ENCODE measurements at regions not wholly inside any gene's neighbourhood (a gene's known extent, or its start where the extent isn't known, plus 50 kb on each side); places are given as distances from the start of the nearest gene placed in this dataset.

GRCh38 chr3:178181088-178181487, 355.1 kb upstream of the KCNMB2 start:
- Mint-ChIP-seq H3K36me3 (ENCODE audit: low read depth) (peaks cover 5% of the 10 kb centered on the region), H3K4me1 (peaks cover 12% of the 10 kb centered on the region), H3K4me3 (no peak overlapping the region), H3K27ac (no peak overlapping the region), H3K27me3 (ENCODE audit: low read depth, poor library complexity) (peaks cover 3% of the 10 kb centered on the region), H3K9me3 (peaks cover 7% of the 10 kb centered on the region)
- no peak for TF ChIP-seq CTCF (IDR thresholded peaks at IDR 0.05)
- no peak for DNase-seq

DNA sequence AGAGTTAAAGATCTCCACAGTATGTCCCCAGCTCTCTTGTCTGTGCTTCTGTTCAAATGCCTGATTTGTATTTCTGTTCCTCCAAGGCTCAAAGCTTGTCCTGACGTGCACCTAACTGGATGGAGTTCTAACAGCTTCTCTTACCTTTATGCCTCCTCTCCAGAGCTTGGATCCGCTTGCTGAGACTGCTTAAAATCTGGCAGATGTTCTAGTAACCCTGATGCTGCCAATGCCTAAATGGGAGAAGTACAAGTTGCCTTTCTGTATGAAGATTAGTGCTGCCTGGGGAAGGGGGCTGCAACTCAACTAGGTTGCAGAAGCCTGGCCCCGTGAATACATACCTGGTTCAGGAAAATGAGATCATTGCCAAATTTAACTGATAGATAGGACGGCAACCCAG, 354.5 kb upstream of the KCNMB2 start:
- no peak overlapping the region for H3K4me3 Mint-ChIP-seq
- H3K36me3 Mint-ChIP-seq (ENCODE audit: low read depth) = peaks cover 5% of the 10 kb centered on the region
- H3K27me3 Mint-ChIP-seq (ENCODE audit: low read depth, poor library complexity) = peaks cover 3% of the 10 kb centered on the region
- no peak for DNase-seq
- no peak overlapping the region for H3K27ac Mint-ChIP-seq
- no peak for TF ChIP-seq CTCF (IDR thresholded peaks at IDR 0.05)
- H3K4me1 Mint-ChIP-seq = peaks cover 12% of the 10 kb centered on the region
- peaks cover 10% of the 10 kb centered on the region for H3K9me3 Mint-ChIP-seq

DNA sequence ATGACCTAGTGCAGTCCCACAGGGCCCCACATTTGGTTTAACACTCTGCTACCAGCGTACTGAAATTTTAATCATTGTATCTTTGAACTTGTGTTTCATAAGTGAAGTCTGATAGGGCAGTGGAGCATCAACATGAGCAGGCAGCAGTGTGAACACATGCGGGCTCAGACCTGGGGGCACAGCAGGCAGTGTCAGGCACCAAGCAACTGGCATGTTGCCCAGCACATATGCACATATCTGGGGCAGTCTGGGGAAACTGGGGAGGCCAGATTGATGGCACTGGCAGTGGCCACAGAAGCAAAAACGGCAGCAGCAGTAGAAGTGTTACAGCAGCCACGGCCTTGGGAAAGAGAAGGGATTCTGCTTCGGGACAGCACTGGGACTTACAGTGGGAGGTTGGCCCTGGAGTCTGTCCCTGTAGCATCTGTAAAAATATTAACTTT, 353.9 kb upstream of the KCNMB2 start:
- DNase-seq = no peak
- no peak overlapping the region for H3K27ac Mint-ChIP-seq
- H3K4me3 Mint-ChIP-seq = no peak overlapping the region
- peaks cover 5% of the 10 kb centered on the region for H3K36me3 Mint-ChIP-seq (ENCODE audit: low read depth)
- peaks cover 10% of the 10 kb centered on the region for H3K9me3 Mint-ChIP-seq
- H3K4me1 Mint-ChIP-seq = peaks cover 13% of the 10 kb centered on the region
- no peak for TF ChIP-seq CTCF (IDR thresholded peaks at IDR 0.05)
- H3K27me3 Mint-ChIP-seq (ENCODE audit: low read depth, poor library complexity) = peaks cover 3% of the 10 kb centered on the region

- no peak for DNase-seq
- H3K27me3 Mint-ChIP-seq (ENCODE audit: low read depth, poor library complexity) = peaks cover 3% of the 10 kb centered on the region
- peaks cover 10% of the 10 kb centered on the region for H3K9me3 Mint-ChIP-seq
- peaks cover 5% of the 10 kb centered on the region for H3K36me3 Mint-ChIP-seq (ENCODE audit: low read depth)
- no peak overlapping the region for H3K4me3 Mint-ChIP-seq
- no peak overlapping the region for H3K27ac Mint-ChIP-seq
- peaks cover 25% of the 10 kb centered on the region for H3K4me1 Mint-ChIP-seq
- TF ChIP-seq CTCF (IDR thresholded peaks at IDR 0.05) = no peak
Measured at GRCh38 chr3:178184833-178185232, 351.4 kb upstream of the KCNMB2 start.

- no peak for DNase-seq
- Mint-ChIP-seq H3K4me1 (peaks cover 33% of the 10 kb centered on the region), H3K36me3 (ENCODE audit: low read depth) (peaks cover 5% of the 10 kb centered on the region), H3K27ac (no peak overlapping the region), H3K9me3 (peaks cover 10% of the 10 kb centered on the region), H3K27me3 (ENCODE audit: low read depth, poor library complexity) (peaks cover 3% of the 10 kb centered on the region), H3K4me3 (no peak overlapping the region)
- TF ChIP-seq CTCF (IDR thresholded peaks at IDR 0.05) = no peak
Measured at GRCh38 chr3:178186666-178187065, 349.6 kb upstream of the KCNMB2 start.

GRCh38 chr3:178189854-178190253, 346.4 kb upstream of the KCNMB2 start:
- Mint-ChIP-seq H3K9me3 (peaks cover 14% of the 10 kb centered on the region), H3K4me3 (no peak overlapping the region), H3K4me1 (peaks cover 21% of the 10 kb centered on the region), H3K27ac (peak overlapping the region; percentile 3), H3K36me3 (ENCODE audit: low read depth) (peaks cover 7% of the 10 kb centered on the region), H3K27me3 (ENCODE audit: low read depth, poor library complexity) (no peaks in the 10 kb centered on the region)
- TF ChIP-seq CTCF (IDR thresholded peaks at IDR 0.05) = no peak
- DNase-seq = no peak
